ENCODE measurements at regions not wholly inside any gene's neighbourhood (a gene's known extent, or its start where the extent isn't known, plus 50 kb on each side); places are given as distances from the start of the nearest gene placed in this dataset.

- no peak for TF ChIP-seq CTCF (IDR thresholded peaks at IDR 0.05)
- no peak for TF ChIP-seq POLR2A (IDR thresholded peaks at IDR 0.05)
Measured at GRCh38 chr18:8529609-8530008, 79.6 kb upstream of the RAB12 start.

Measured in testis (tissue), 2 donors.